Fibroblast of lung (primary cell): ENCODE measurements at regions not wholly inside any gene's neighbourhood (a gene's known extent, or its start where the extent isn't known, plus 50 kb on each side); places are given as distances from the start of the nearest gene placed in this dataset.

Experiments
- DNase-seq, 2 donors: peaks; one replicate each; pipeline versions ENCODE4 v3.0.0 to v3.0.0-alpha.2; 2010; ENCODE audit warnings: low read depth in 2 of 2
- H2AFZ ChIP-seq: 2 replicates; pipeline ENCODE4 v1.5.1; 2012; ENCODE audit warnings: low read length, control low read depth, inconsistent platforms
- H3K27ac ChIP-seq: 2 replicates; pipeline ENCODE4 v1.5.1; 2011; ENCODE audit warnings: low read length, control low read depth; ENCODE audit not compliant: insufficient read depth
- H3K27me3 ChIP-seq: 2 replicates; pipeline ENCODE4 v1.5.1; 2011; ENCODE audit warnings: mild to moderate bottlenecking, low read length; ENCODE audit not compliant: control insufficient read depth, insufficient read depth
- H3K36me3 ChIP-seq: 2 replicates; pipeline ENCODE4 v1.5.1; 2011; ENCODE audit warnings: low read length; ENCODE audit not compliant: control insufficient read depth, insufficient read depth
- H3K4me1 ChIP-seq: 2 replicates; pipeline ENCODE4 v1.5.1; 2011; ENCODE audit warnings: low read length; ENCODE audit not compliant: control insufficient read depth, insufficient read depth; ENCODE audit errors: extremely low read depth
- H3K4me2 ChIP-seq: 2 replicates; pipeline ENCODE4 v1.5.1; 2011; ENCODE audit warnings: low read length, control low read depth; ENCODE audit not compliant: insufficient read depth; ENCODE audit errors: extremely low read depth
- H3K4me3 ChIP-seq, 4 experiments: fragments of 200-600 bp in 1 of 4; sonication (generic) in 1 of 4; replicated peaks in 1 of 4; 2 replicates each; pipeline ENCODE4 v1.5.1; 2011 to 2016; ENCODE audit warnings: low read length in 4 of 4, low read depth in 3 of 4, mild to moderate bottlenecking in 3 of 4, control low read depth in 2 of 4, inconsistent platforms in 1 of 4, mixed read lengths in 1 of 4; ENCODE audit not compliant: insufficient read depth in 1 of 4; ENCODE audit errors: control extremely low read depth in 1 of 4
- H3K79me2 ChIP-seq: 2 replicates; pipeline ENCODE4 v1.5.1; 2012; ENCODE audit warnings: mild to moderate bottlenecking, low read length, inconsistent platforms; ENCODE audit not compliant: control insufficient read depth, insufficient read depth
- H3K9ac ChIP-seq: 2 replicates; pipeline ENCODE4 v1.5.1; 2011; ENCODE audit warnings: mild to moderate bottlenecking, low read length, control low read depth; ENCODE audit not compliant: insufficient read depth
- H3K9me3 ChIP-seq: 2 replicates; pipeline ENCODE4 v1.5.1; 2012; ENCODE audit warnings: low read depth, low read length; ENCODE audit not compliant: control insufficient read depth, insufficient read depth
- H4K20me1 ChIP-seq: 2 replicates; pipeline ENCODE4 v1.5.1; 2011; ENCODE audit warnings: low read length; ENCODE audit not compliant: control insufficient read depth, insufficient read depth; ENCODE audit errors: extremely low read depth
- EZH2 ChIP-seq: IDR thresholded peaks from 2 replicates; pipeline ENCODE4 v1.5.1; 2012; ENCODE audit warnings: low read length, control low read depth, mild to moderate bottlenecking; ENCODE audit errors: missing control alignments
- TF ChIP-seq, protein P1 (sequence below), 2 donors: IDR thresholded peaks in 1 of 2; conservative IDR thresholded peaks in 1 of 2; 1 replicate in 1 of 2; 2 replicates in 1 of 2; pipeline ENCODE4 v1.5.1; 2011 to 2012; ENCODE audit warnings: low read length in 2 of 2, control low read depth in 1 of 2, inconsistent platforms in 1 of 2, low read depth in 1 of 2, mild to moderate bottlenecking in 1 of 2

DNA sequence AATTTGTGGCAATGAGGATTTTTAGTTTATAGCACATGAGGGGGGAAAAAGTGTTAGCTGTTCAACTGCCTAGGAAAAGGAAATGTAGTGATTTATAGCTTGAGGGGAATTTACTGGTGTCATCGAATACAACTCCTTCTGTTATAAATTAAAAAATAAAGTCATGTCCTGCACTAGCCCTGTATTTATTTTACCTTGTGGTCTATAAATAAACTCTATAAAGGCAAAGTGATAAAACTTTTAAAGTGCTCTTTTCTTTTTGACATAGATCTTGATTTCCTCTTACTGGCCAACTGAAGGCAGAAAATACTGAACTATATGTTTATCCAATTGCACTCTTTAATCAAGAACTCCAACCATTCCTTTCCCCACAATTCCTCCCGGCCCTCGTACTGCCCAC lies 672.1 kb upstream of the SLIT2 start:
- Histone ChIP-seq H2AFZ (no peak overlapping the region), H3K27me3 (no peaks in the 10 kb centered on the region), H3K27ac (no peak overlapping the region), H3K9me3 (no peaks in the 10 kb centered on the region), H3K36me3 (no peaks in the 10 kb centered on the region), H4K20me1 (no peaks in the 10 kb centered on the region), H3K4me1 (no peaks in the 10 kb centered on the region), H3K4me3 (no peak overlapping the region), H3K79me2 (no peaks in the 10 kb centered on the region), H3K9ac (no peak overlapping the region), H3K4me2 (no peak overlapping the region)
- TF ChIP-seq, protein P1, sequence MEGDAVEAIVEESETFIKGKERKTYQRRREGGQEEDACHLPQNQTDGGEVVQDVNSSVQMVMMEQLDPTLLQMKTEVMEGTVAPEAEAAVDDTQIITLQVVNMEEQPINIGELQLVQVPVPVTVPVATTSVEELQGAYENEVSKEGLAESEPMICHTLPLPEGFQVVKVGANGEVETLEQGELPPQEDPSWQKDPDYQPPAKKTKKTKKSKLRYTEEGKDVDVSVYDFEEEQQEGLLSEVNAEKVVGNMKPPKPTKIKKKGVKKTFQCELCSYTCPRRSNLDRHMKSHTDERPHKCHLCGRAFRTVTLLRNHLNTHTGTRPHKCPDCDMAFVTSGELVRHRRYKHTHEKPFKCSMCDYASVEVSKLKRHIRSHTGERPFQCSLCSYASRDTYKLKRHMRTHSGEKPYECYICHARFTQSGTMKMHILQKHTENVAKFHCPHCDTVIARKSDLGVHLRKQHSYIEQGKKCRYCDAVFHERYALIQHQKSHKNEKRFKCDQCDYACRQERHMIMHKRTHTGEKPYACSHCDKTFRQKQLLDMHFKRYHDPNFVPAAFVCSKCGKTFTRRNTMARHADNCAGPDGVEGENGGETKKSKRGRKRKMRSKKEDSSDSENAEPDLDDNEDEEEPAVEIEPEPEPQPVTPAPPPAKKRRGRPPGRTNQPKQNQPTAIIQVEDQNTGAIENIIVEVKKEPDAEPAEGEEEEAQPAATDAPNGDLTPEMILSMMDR (conservative IDR thresholded peaks at IDR 0.05 in 1 of 2, IDR thresholded peaks at IDR 0.05 in 1 of 2; ENCODE audit: low read depth in 1 of 2, low read length in 2 of 2), result no peak
- TF ChIP-seq EZH2, result no peak
- DNase-seq, result no peak

DNA sequence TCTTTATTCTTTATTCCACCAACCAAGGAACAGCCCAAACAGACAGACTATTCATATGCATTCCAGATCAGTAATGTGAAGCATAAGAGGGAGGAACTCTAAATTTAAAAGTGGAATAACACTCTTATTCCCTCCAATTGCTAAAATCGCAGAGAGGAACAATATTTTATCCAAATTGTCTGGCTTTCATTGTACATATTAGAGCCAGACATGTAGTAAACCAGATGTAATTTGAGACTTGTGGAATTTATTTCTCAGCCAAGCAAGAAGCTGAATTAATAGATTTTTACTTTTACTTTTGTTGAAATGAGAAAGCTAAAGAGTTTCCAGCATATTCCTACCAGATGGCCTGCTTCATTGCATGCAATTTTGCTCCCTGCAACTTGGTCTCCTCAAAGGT lies 674.6 kb upstream of the SLIT2 start:
- Histone ChIP-seq H4K20me1 (no peaks in the 10 kb centered on the region), H3K4me2 (no peak overlapping the region), H2AFZ (no peak overlapping the region), H3K4me3 (no peak overlapping the region), H3K27me3 (no peaks in the 10 kb centered on the region), H3K9me3 (no peaks in the 10 kb centered on the region), H3K9ac (no peak overlapping the region), H3K27ac (no peak overlapping the region), H3K4me1 (no peaks in the 10 kb centered on the region), H3K79me2 (no peaks in the 10 kb centered on the region), H3K36me3 (no peaks in the 10 kb centered on the region)
- TF ChIP-seq, protein P1 (conservative IDR thresholded peaks at IDR 0.05 in 1 of 2, IDR thresholded peaks at IDR 0.05 in 1 of 2; ENCODE audit: low read depth in 1 of 2, low read length in 2 of 2), result no peak
- TF ChIP-seq EZH2, result no peak
- peak; percentile 10 to 40 for DNase-seq

DNA sequence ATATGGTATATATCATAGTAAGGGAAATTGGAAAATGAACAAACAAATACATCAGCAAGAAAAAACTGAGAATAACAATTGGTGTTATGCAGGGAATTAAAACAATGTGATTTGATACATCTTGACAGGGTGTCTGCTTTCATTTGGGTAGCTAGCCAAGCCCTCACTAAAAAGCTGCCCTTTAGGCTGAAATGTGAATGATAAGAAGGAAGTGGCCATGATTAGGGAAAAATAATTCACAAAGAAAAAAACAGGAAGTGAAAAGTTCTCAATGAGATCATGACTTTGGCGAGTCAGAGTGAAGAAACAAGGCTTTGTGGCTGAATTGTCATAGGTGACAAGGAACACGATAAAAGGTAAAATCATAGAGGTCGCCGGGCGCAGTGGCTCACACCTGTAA lies 675.8 kb upstream of the SLIT2 start:
- TF ChIP-seq EZH2, result no peak
- TF ChIP-seq, protein P1 (conservative IDR thresholded peaks at IDR 0.05 in 1 of 2, IDR thresholded peaks at IDR 0.05 in 1 of 2; ENCODE audit: low read depth in 1 of 2, low read length in 2 of 2), result no peak
- Histone ChIP-seq H3K36me3 (no peaks in the 10 kb centered on the region), H3K79me2 (no peaks in the 10 kb centered on the region), H3K27ac (no peak overlapping the region), H3K27me3 (no peaks in the 10 kb centered on the region), H2AFZ (no peak overlapping the region), H3K4me1 (no peaks in the 10 kb centered on the region), H3K9me3 (no peaks in the 10 kb centered on the region), H4K20me1 (no peaks in the 10 kb centered on the region), H3K9ac (no peak overlapping the region), H3K4me2 (no peak overlapping the region), H3K4me3 (no peak overlapping the region)
- DNase-seq, result no peak
